GM21515 (cell line): ENCODE measurements at regions not wholly inside any gene's neighbourhood (a gene's known extent, or its start where the extent isn't known, plus 50 kb on each side); places are given as distances from the start of the nearest gene placed in this dataset.

ENCODE experiments used
- ATAC-seq: cut with Tn5 transposase; IDR thresholded peaks from one replicate; pipeline ENCODE4 v1.9.1; 2021; ENCODE audit not compliant: unreplicated experiment

- no peak for ATAC-seq
Observed at GRCh38 chr5:175116466-175117048, 327.4 kb downstream of the DRD1 start.

- no peak for ATAC-seq
Observed at GRCh38 chr5:175115831-175116230, 328.2 kb downstream of the DRD1 start.

- ATAC-seq = no peak
Observed at GRCh38 chr5:175113947-175114346, 330.0 kb downstream of the DRD1 start.

- no peak for ATAC-seq
Observed at GRCh38 chr5:175109058-175109755, 334.8 kb downstream of the DRD1 start.

GRCh38 chr5:175107865-175108264, 336.1 kb downstream of the DRD1 start:
- no peak for ATAC-seq

GRCh38 chr5:175107028-175107588, 336.9 kb downstream of the DRD1 start:
- no peak for ATAC-seq

GRCh38 chr5:175104677-175105076, 339.3 kb downstream of the DRD1 start:
- no peak for ATAC-seq

- no peak for ATAC-seq
Observed at GRCh38 chr5:175103746-175104145, 340.2 kb downstream of the DRD1 start.

- no peak for ATAC-seq
Observed at GRCh38 chr5:175102717-175103116, 341.3 kb downstream of the DRD1 start.

- ATAC-seq = no peak
Observed at GRCh38 chr5:175098301-175098700, 345.7 kb downstream of the DRD1 start.

GRCh38 chr5:175096469-175097165, 347.4 kb downstream of the DRD1 start:
- no peak for ATAC-seq

- no peak for ATAC-seq
Observed at GRCh38 chr5:175094461-175094860, 349.5 kb downstream of the DRD1 start.

- ATAC-seq = no peak
Observed at GRCh38 chr5:175092691-175093090, 351.3 kb downstream of the DRD1 start.

GRCh38 chr5:175088963-175089362, 355.0 kb downstream of the DRD1 start:
- ATAC-seq = no peak

GRCh38 chr5:175082866-175083590, 358.6 kb downstream of the MSX2 start:
- ATAC-seq = no peak

GRCh38 chr5:175082346-175082745, 358.0 kb downstream of the MSX2 start:
- ATAC-seq = no peak

GRCh38 chr5:175079707-175080106, 355.3 kb downstream of the MSX2 start:
- no peak for ATAC-seq

- ATAC-seq = no peak
Observed at GRCh38 chr5:175070283-175070682, 345.9 kb downstream of the MSX2 start.

- ATAC-seq = no peak
Observed at GRCh38 chr5:175060257-175060656, 335.9 kb downstream of the MSX2 start.

- ATAC-seq = no peak
Observed at GRCh38 chr5:175059687-175060211, 335.4 kb downstream of the MSX2 start.

- no peak for ATAC-seq
Observed at GRCh38 chr5:175056831-175057230, 332.4 kb downstream of the MSX2 start.
